HCT116 (cell line): ENCODE measurements at regions not wholly inside any gene's neighbourhood (a gene's known extent, or its start where the extent isn't known, plus 50 kb on each side); places are given as distances from the start of the nearest gene placed in this dataset.

Source experiments
- ATAC-seq: fragments of 200-7000 bp; cut with Tn5 transposase; 2 replicates; pipeline ENCODE4 v1.9.1; 2020; ENCODE audit warnings: mild to moderate bottlenecking, moderate library complexity
- BruUV-seq: library from RNA; stranded (reverse); fragments of 400-500 nt; replicated peaks from 2 replicates; lab custom pipeline; 2021; lab: Mats Ljungman, UMichigan
- CTCF ChIA-PET: fragments of 300-600 bp; sonication (Branson Sonifier 250); formaldehyde crosslinking; loops from one replicate; lab custom pipeline; 2021; ENCODE audit warnings: antibody characterized with exemption; lab: Charles Lee
- POLR2A ChIA-PET: fragments of 300-600, 350-600 bp; sonication (Branson Sonifier 250); formaldehyde crosslinking; loops from one replicate; lab custom pipeline; 2021; ENCODE audit warnings: antibody characterized with exemption; lab: Charles Lee
- RAD21 ChIA-PET, 2 experiments: fragments of 300-600 bp; sonication (Branson Sonifier 250); formaldehyde crosslinking; loops; one replicate each; lab custom pipeline; 2023; ENCODE audit warnings: low total read pairs in 2 of 2; ENCODE audit not compliant: uncharacterized antibody in 2 of 2, unreplicated experiment in 2 of 2, low non-redundant PET in 1 of 2; lab: Charles Lee
- DNase-seq: peaks from one replicate; pipeline ENCODE4 v3.0.0-alpha.2; 2010; ENCODE audit warnings: low read depth, low spot score
- H2AFZ ChIP-seq: fragments of 200-600 bp; shearing (Covaris generic), sonication (generic); 2 replicates; pipeline ENCODE4 v1.6.1; 2017; ENCODE audit warnings: low read depth, mixed run types, mixed read lengths, antibody characterized with exemption, low read length; ENCODE audit not compliant: poor library complexity, severe bottlenecking
- H3K27ac ChIP-seq: 2 replicates; pipeline ENCODE4 v1.5.1; 2012; ENCODE audit warnings: low read depth, low read length
- H3K27me3 ChIP-seq: fragments of 200-600 bp; sonication (generic); 2 replicates; pipeline ENCODE4 v1.6.1; 2016; ENCODE audit warnings: mixed run types, low read length, mixed read lengths; ENCODE audit not compliant: insufficient read depth
- H3K36me3 ChIP-seq, 2 experiments: fragments of 200-500 bp in 1 of 2; fragments of 200-600 bp in 1 of 2; sonication (Bioruptor generic) in 1 of 2; sonication (generic) in 1 of 2; 2 replicates each; pipeline versions ENCODE4 v1.5.1 to v1.6.1; 2014 to 2016; ENCODE audit warnings: low read length in 2 of 2, inconsistent platforms in 1 of 2, mixed read lengths in 1 of 2, mixed run types in 1 of 2; ENCODE audit not compliant: insufficient read depth in 2 of 2, control insufficient read depth in 1 of 2
- H3K4me1 ChIP-seq, 2 experiments: fragments of 200-600 bp in 1 of 2; sonication (generic) in 1 of 2; 2 replicates each; pipeline versions ENCODE4 v1.5.1 to v1.6.1; 2012 to 2017; ENCODE audit warnings: low read length in 2 of 2, inconsistent platforms in 1 of 2, mild to moderate bottlenecking in 1 of 2, mixed read lengths in 1 of 2, mixed run types in 1 of 2, moderate library complexity in 1 of 2; ENCODE audit not compliant: insufficient read depth in 2 of 2, control insufficient read depth in 1 of 2
- H3K4me2 ChIP-seq: fragments of 200-600 bp; sonication (generic); 2 replicates; pipeline ENCODE4 v1.6.1; 2017; ENCODE audit warnings: mixed run types, low read length, mixed read lengths
- H3K4me3 ChIP-seq, 2 experiments: fragments of 200-600 bp in 1 of 2; sonication (generic) in 1 of 2; replicated peaks in 1 of 2; 2 replicates each; pipeline ENCODE4 v1.5.1; 2011 to 2016; ENCODE audit warnings: low read length in 2 of 2, control low read depth in 1 of 2, low read depth in 1 of 2, mild to moderate bottlenecking in 1 of 2, mixed read lengths in 1 of 2, mixed run types in 1 of 2
- H3K79me2 ChIP-seq: fragments of 200-600 bp; sonication (generic); 2 replicates; pipeline ENCODE4 v1.6.1; 2017; ENCODE audit warnings: mild to moderate bottlenecking, mixed run types, low read length, moderate library complexity, mixed read lengths; ENCODE audit not compliant: insufficient read depth
- H3K9ac ChIP-seq: fragments of 200-600 bp; sonication (generic); 2 replicates; pipeline ENCODE4 v1.6.1; 2016; ENCODE audit warnings: low read length, mixed read lengths
- H3K9me2 ChIP-seq: fragments of 200-600 bp; sonication (generic), shearing (Covaris generic); 2 replicates; pipeline ENCODE4 v1.6.1; 2017; ENCODE audit warnings: mixed run types, mild to moderate bottlenecking, moderate library complexity; ENCODE audit not compliant: insufficient read depth
- H3K9me3 ChIP-seq, 2 experiments: fragments of 200-500 bp in 1 of 2; fragments of 200-600 bp in 1 of 2; sonication (Bioruptor generic) in 1 of 2; sonication (generic) in 1 of 2; 2 replicates each; pipeline ENCODE4 v1.6.1; 2014 to 2017; ENCODE audit warnings: low read length in 2 of 2, mixed read lengths in 2 of 2, inconsistent platforms in 1 of 2, low read depth in 1 of 2, mild to moderate bottlenecking in 1 of 2, mixed run types in 1 of 2, moderate library complexity in 1 of 2; ENCODE audit not compliant: control insufficient read depth in 1 of 2, insufficient read depth in 1 of 2
- H4K20me1 ChIP-seq: fragments of 200-600 bp; sonication (generic), shearing (Covaris generic); 2 replicates; pipeline ENCODE4 v1.6.1; 2017; ENCODE audit warnings: mixed run types, mild to moderate bottlenecking, moderate library complexity; ENCODE audit not compliant: insufficient read depth
- ATF3 ChIP-seq: IDR thresholded peaks from 2 replicates; pipeline ENCODE4 v1.6.1; 2012
- CBX3 ChIP-seq: IDR thresholded peaks from 2 replicates; pipeline ENCODE4 v1.6.1; 2012; ENCODE audit warnings: low read depth
- CEBPB ChIP-seq: IDR thresholded peaks from 2 replicates; pipeline ENCODE4 v1.6.1; 2012; ENCODE audit warnings: low read depth
- CTCF ChIP-seq, 3 experiments: fragments of 200-600 bp in 1 of 3; sonication (generic) in 1 of 3; IDR thresholded peaks in 2 of 3; conservative IDR thresholded peaks in 1 of 3; 2 replicates each; pipeline ENCODE4 v1.5.1; 2012 to 2017; ENCODE audit warnings: low read depth in 2 of 3, low read length in 2 of 3, antibody characterized with exemption in 1 of 3, borderline replicate concordance in 1 of 3, control low read depth in 1 of 3, mild to moderate bottlenecking in 1 of 3, mixed read lengths in 1 of 3, mixed run types in 1 of 3, moderate library complexity in 1 of 3; ENCODE audit not compliant: insufficient read depth in 1 of 3
- ELF1 ChIP-seq: IDR thresholded peaks from 2 replicates; pipeline ENCODE4 v1.6.1; 2012; ENCODE audit warnings: low read depth, borderline replicate concordance
- JUND ChIP-seq: IDR thresholded peaks from 2 replicates; pipeline ENCODE4 v1.6.1; 2012
- MAX ChIP-seq: IDR thresholded peaks from 2 replicates; pipeline ENCODE4 v1.6.1; 2012
- SIN3A ChIP-seq: IDR thresholded peaks from 2 replicates; pipeline ENCODE4 v1.6.1; 2012; ENCODE audit warnings: low read depth
- SP1 ChIP-seq: IDR thresholded peaks from 2 replicates; pipeline ENCODE4 v1.6.1; 2012; ENCODE audit warnings: low read depth
- SRF ChIP-seq: IDR thresholded peaks from 2 replicates; pipeline ENCODE4 v1.6.1; 2012; ENCODE audit warnings: low read depth
- TCF7L2 ChIP-seq: IDR thresholded peaks from 2 replicates; pipeline ENCODE4 v1.7.0; 2011; ENCODE audit warnings: borderline replicate concordance, inconsistent platforms; ENCODE audit not compliant: insufficient read depth, insufficient read length; ENCODE audit errors: extremely low read depth
- YY1 ChIP-seq: IDR thresholded peaks from 2 replicates; pipeline ENCODE4 v1.6.1; 2011; ENCODE audit warnings: low read length, low read depth, moderate library complexity, mild to moderate bottlenecking; ENCODE audit not compliant: insufficient replicate concordance; ENCODE audit errors: extremely low read depth
- ZFX ChIP-seq: fragments of 450-650 bp; IDR thresholded peaks from 2 replicates; pipeline ENCODE4 v1.6.1; 2017
- ZNF274 ChIP-seq: fragments of 200-500 bp; sonication (Bioruptor generic); IDR thresholded peaks from 2 replicates; pipeline ENCODE4 v1.6.1; 2014; ENCODE audit warnings: mild to moderate bottlenecking, low read depth, low read length, inconsistent platforms
- intact Hi-C: fragments of 100-400 bp; cut with micrococcal nuclease; formaldehyde crosslinking; loops from 2 replicates; pipeline ENCODE4 v1.10.0; 2022

- intact Hi-C loops, result no loop called here
- ChIA-PET CTCF (no interaction called here), POLR2A (no interaction called here), RAD21 (no interaction called here)
- Histone ChIP-seq H3K4me2 (no peak overlapping the region), H3K9me3 (peaks cover 10 to 45% of the 10 kb centered on the region in 2 experiments; a peak in 3 of 4 replicates), H3K36me3 (no peaks in the 10 kb centered on the region), H2AFZ (no peak overlapping the region), H3K27ac (no peak overlapping the region), H3K9me2 (no peaks in the 10 kb centered on the region), H3K79me2 (no peaks in the 10 kb centered on the region), H3K27me3 (no peaks in the 10 kb centered on the region), H4K20me1 (no peaks in the 10 kb centered on the region), H3K4me1 (no peaks in the 10 kb centered on the region), H3K9ac (no peak overlapping the region), H3K4me3 (no peak overlapping the region)
- DNase-seq, result no peak
- no TSS peak for BruUV-seq
- ATAC-seq, result no peak
- TF ChIP-seq MAX (no peak), ELF1 (no peak), CEBPB (no peak), ZFX (no peak), CTCF (IDR thresholded peaks at IDR 0.05 in 2 of 3, conservative IDR thresholded peaks at IDR 0.05 in 1 of 3; ENCODE audit: borderline replicate concordance in 1 of 3, insufficient read depth in 1 of 3, low read depth in 2 of 3, low read length in 2 of 3) (no peak), SP1 (no peak)
Observed at GRCh38 chr14:27078191-27078590, 480.4 kb upstream of the NOVA1 start.

- DNase-seq (no peak), ATAC-seq (no peak)
- H3K9me3 ChIP-seq, result peaks cover 12 to 52% of the 10 kb centered on the region in 2 experiments; a peak in 3 of 4 replicates
- CTCF ChIA-PET, result no interaction called here
- H3K27ac ChIP-seq, result no peak overlapping the region
- no peak overlapping the region for H3K4me2 ChIP-seq
- no peaks in the 10 kb centered on the region for H3K79me2 ChIP-seq
- H3K9ac ChIP-seq, result no peak overlapping the region
- BruUV-seq, result no TSS peak
- no peaks in the 10 kb centered on the region; a peak in 1 of 4 replicates for H3K36me3 ChIP-seq
- no peak overlapping the region for H3K4me3 ChIP-seq
- TF ChIP-seq ZFX (no peak), SIN3A (no peak), SRF (no peak), CBX3 (no peak), ZNF274 (no peak), JUND (no peak), ATF3 (no peak), SP1 (no peak), YY1 (no peak), TCF7L2 (no peak)
- RAD21 ChIA-PET, result no interaction called here
- intact Hi-C loops, result no loop called here
- H3K27me3 ChIP-seq, result no peaks in the 10 kb centered on the region
- H4K20me1 ChIP-seq, result no peaks in the 10 kb centered on the region
- no peaks in the 10 kb centered on the region for H3K4me1 ChIP-seq
- no peaks in the 10 kb centered on the region for H3K9me2 ChIP-seq
- no peak overlapping the region for H2AFZ ChIP-seq
- POLR2A ChIA-PET, result no interaction called here
Observed at GRCh38 chr14:27079716-27080115, 481.9 kb upstream of the NOVA1 start.
